ENCODE measurements at regions not wholly inside any gene's neighbourhood (a gene's known extent, or its start where the extent isn't known, plus 50 kb on each side); places are given as distances from the start of the nearest gene placed in this dataset.

GRCh38 chr14:97027256-97027999, 230.2 kb downstream of the VRK1 start:
- DNase-seq (ENCODE audit: low spot score) (no peak), ATAC-seq (no peak)
- Mint-ChIP-seq H3K4me3 (no peak overlapping the region), H3K27ac (no peak overlapping the region), H3K9me3 (peaks cover 2% of the 10 kb centered on the region), H3K4me1 (ENCODE audit: low read depth in 2 of 2) (peaks cover 2 to 4% of the 10 kb centered on the region in 2 donors), H3K36me3 (peaks cover 11% of the 10 kb centered on the region), H3K27me3 (peaks cover 42 to 62% of the 10 kb centered on the region in 2 donors)

- DNase-seq (ENCODE audit: low spot score), result no peak
- peaks cover 45 to 65% of the 10 kb centered on the region in 2 donors for H3K27me3 Mint-ChIP-seq
These were observed 231.2 kb downstream of the VRK1 start for GRCh38 chr14:97028382-97028781.

GRCh38 chr14:97029800-97030199, 232.6 kb downstream of the VRK1 start:
- Mint-ChIP-seq H3K9me3 (peaks cover 2% of the 10 kb centered on the region), H3K36me3 (peaks cover 12% of the 10 kb centered on the region), H3K4me3 (no peak overlapping the region)

More at GRCh38 chr14:97028382-97028781, 231.2 kb downstream of the VRK1 start:
- Mint-ChIP-seq H3K9me3 (peaks cover 2% of the 10 kb centered on the region), H3K27ac (no peak overlapping the region), H3K36me3 (peaks cover 12% of the 10 kb centered on the region), H3K4me1 (ENCODE audit: low read depth in 2 of 2) (peaks cover 5% of the 10 kb centered on the region in 2 donors), H3K4me3 (no peak overlapping the region)
- peak in 1 of 2 donors; percentile 52 for ATAC-seq

GRCh38 chr14:97031530-97031929, 234.3 kb downstream of the VRK1 start:
- Mint-ChIP-seq H3K4me1 (ENCODE audit: low read depth in 2 of 2) (peaks cover 5% of the 10 kb centered on the region in 2 donors), H3K27me3 (peaks cover 46 to 58% of the 10 kb centered on the region in 2 donors), H3K36me3 (peaks cover 12% of the 10 kb centered on the region), H3K27ac (no peak overlapping the region), H3K4me3 (no peak overlapping the region), H3K9me3 (peaks cover 2% of the 10 kb centered on the region)
- ATAC-seq (no peak), DNase-seq (ENCODE audit: low spot score) (no peak)

More at GRCh38 chr14:97029800-97030199, 232.6 kb downstream of the VRK1 start:
- ATAC-seq (no peak), DNase-seq (ENCODE audit: low spot score) (no peak)
- Mint-ChIP-seq H3K4me1 (ENCODE audit: low read depth in 2 of 2) (peaks cover 5% of the 10 kb centered on the region in 2 donors), H3K27me3 (peaks cover 43 to 51% of the 10 kb centered on the region in 2 donors), H3K27ac (no peak overlapping the region)

- Mint-ChIP-seq H3K9me3 (peaks cover 3% of the 10 kb centered on the region), H3K4me1 (ENCODE audit: low read depth in 2 of 2) (peaks cover 5% of the 10 kb centered on the region in 2 donors), H3K27me3 (peaks cover 50 to 76% of the 10 kb centered on the region in 2 donors), H3K27ac (no peak overlapping the region), H3K4me3 (no peak overlapping the region), H3K36me3 (peaks cover 12% of the 10 kb centered on the region)
- no peak for ATAC-seq
- DNase-seq (ENCODE audit: low spot score), result no peak
These were observed 236.4 kb downstream of the VRK1 start for GRCh38 chr14:97033556-97034081.

GRCh38 chr14:97036086-97036852, 239.1 kb downstream of the VRK1 start:
- ATAC-seq (no peak), DNase-seq (ENCODE audit: low spot score) (no peak)
- Mint-ChIP-seq H3K9me3 (peaks cover 5% of the 10 kb centered on the region), H3K27ac (no peak overlapping the region), H3K4me3 (no peak overlapping the region), H3K4me1 (ENCODE audit: low read depth in 2 of 2) (peaks cover 5% of the 10 kb centered on the region in 2 donors), H3K36me3 (peaks cover 22% of the 10 kb centered on the region), H3K27me3 (peaks cover 39 to 64% of the 10 kb centered on the region in 2 donors)

GRCh38 chr14:97039717-97040363, 242.7 kb downstream of the VRK1 start:
- no peak for ATAC-seq
- Mint-ChIP-seq H3K4me1 (ENCODE audit: low read depth in 2 of 2) (no peaks in the 10 kb centered on the region), H3K9me3 (peaks cover 6% of the 10 kb centered on the region), H3K27me3 (peaks cover 39 to 69% of the 10 kb centered on the region in 2 donors), H3K27ac (no peak overlapping the region), H3K4me3 (no peak overlapping the region), H3K36me3 (peaks cover 22% of the 10 kb centered on the region)
- DNase-seq (ENCODE audit: low spot score), result no peak

- Mint-ChIP-seq H3K27me3 (peaks cover 20 to 24% of the 10 kb centered on the region in 2 donors), H3K4me3 (no peak overlapping the region), H3K9me3 (peaks cover 4% of the 10 kb centered on the region), H3K4me1 (ENCODE audit: low read depth in 2 of 2) (no peaks in the 10 kb centered on the region), H3K27ac (no peak overlapping the region), H3K36me3 (peaks cover 4% of the 10 kb centered on the region)
- DNase-seq (ENCODE audit: low spot score) (no peak), ATAC-seq (no peak)
These were observed 249.8 kb downstream of the VRK1 start for GRCh38 chr14:97046967-97047366.

GRCh38 chr14:97052001-97052400, 254.8 kb downstream of the VRK1 start:
- no peaks in the 10 kb centered on the region for H3K36me3 Mint-ChIP-seq
- no peak overlapping the region for H3K4me3 Mint-ChIP-seq
- H3K27ac Mint-ChIP-seq, result no peak overlapping the region

GRCh38 chr14:97053941-97054340, 256.8 kb downstream of the VRK1 start:
- no peak overlapping the region for H3K27ac Mint-ChIP-seq
- no peak for ATAC-seq
- peaks cover 9 to 20% of the 10 kb centered on the region in 2 donors for H3K27me3 Mint-ChIP-seq
- no peaks in the 10 kb centered on the region for H3K36me3 Mint-ChIP-seq
- no peak for DNase-seq (ENCODE audit: low spot score)
- no peak overlapping the region for H3K4me3 Mint-ChIP-seq
- no peaks in the 10 kb centered on the region for H3K9me3 Mint-ChIP-seq
- H3K4me1 Mint-ChIP-seq (ENCODE audit: low read depth in 2 of 2), result no peaks in the 10 kb centered on the region

More at GRCh38 chr14:97052001-97052400, 254.8 kb downstream of the VRK1 start:
- DNase-seq (ENCODE audit: low spot score), result no peak
- peaks cover 5 to 7% of the 10 kb centered on the region in 2 donors for H3K27me3 Mint-ChIP-seq
- no peaks in the 10 kb centered on the region for H3K9me3 Mint-ChIP-seq
- no peaks in the 10 kb centered on the region for H3K4me1 Mint-ChIP-seq (ENCODE audit: low read depth in 2 of 2)
- ATAC-seq, result no peak

- Mint-ChIP-seq H3K27ac (no peak overlapping the region), H3K9me3 (no peaks in the 10 kb centered on the region), H3K27me3 (peaks cover 9 to 20% of the 10 kb centered on the region in 2 donors), H3K4me3 (no peak overlapping the region), H3K4me1 (ENCODE audit: low read depth in 2 of 2) (no peaks in the 10 kb centered on the region), H3K36me3 (no peaks in the 10 kb centered on the region)
- no peak for DNase-seq (ENCODE audit: low spot score)
- ATAC-seq, result no peak
These were observed 258.2 kb downstream of the VRK1 start for GRCh38 chr14:97055355-97055754.

- Mint-ChIP-seq H3K4me3 (no peak overlapping the region), H3K36me3 (no peaks in the 10 kb centered on the region), H3K27ac (no peak overlapping the region), H3K4me1 (ENCODE audit: low read depth in 2 of 2) (no peaks in the 10 kb centered on the region), H3K9me3 (no peaks in the 10 kb centered on the region), H3K27me3 (peaks cover 9 to 20% of the 10 kb centered on the region in 2 donors)
- ATAC-seq (no peak), DNase-seq (ENCODE audit: low spot score) (no peak)
These were observed 258.9 kb downstream of the VRK1 start for GRCh38 chr14:97056086-97056485.

GRCh38 chr14:97057238-97058073, 260.3 kb downstream of the VRK1 start:
- no peak overlapping the region for H3K27ac Mint-ChIP-seq
- H3K4me1 Mint-ChIP-seq (ENCODE audit: low read depth in 2 of 2), result no peaks in the 10 kb centered on the region
- no peak overlapping the region for H3K4me3 Mint-ChIP-seq
- ATAC-seq, result no peak
- H3K27me3 Mint-ChIP-seq, result peaks cover 9 to 20% of the 10 kb centered on the region in 2 donors
- no peak for DNase-seq (ENCODE audit: low spot score)
- no peaks in the 10 kb centered on the region for H3K36me3 Mint-ChIP-seq
- no peaks in the 10 kb centered on the region for H3K9me3 Mint-ChIP-seq

Data from natural killer cell treated with Interleukin-12 subunit alpha and Interleukin-12 subunit beta and Interleukin-15 and Interleukin-18, amount 100 ng/mL, for 72 hours (primary cell).